Activated CD8-positive, alpha-beta memory T cell treated with anti-CD3 and anti-CD28 coated beads, Interleukin-2, amount 50 U/mL, for 4 hours (primary cell): ENCODE measurements at regions not wholly inside any gene's neighbourhood (a gene's known extent, or its start where the extent isn't known, plus 50 kb on each side); places are given as distances from the start of the nearest gene placed in this dataset.
"Not testable (repeated sequence)": the region's sequence is repeated elsewhere in the genome, so short reads cannot be mapped to it uniquely, and the experiment has no call there.

ENCODE experiments used
- DNase-seq: peaks from one replicate; pipeline ENCODE4 v3.0.0-alpha.2; 2020

DNA sequence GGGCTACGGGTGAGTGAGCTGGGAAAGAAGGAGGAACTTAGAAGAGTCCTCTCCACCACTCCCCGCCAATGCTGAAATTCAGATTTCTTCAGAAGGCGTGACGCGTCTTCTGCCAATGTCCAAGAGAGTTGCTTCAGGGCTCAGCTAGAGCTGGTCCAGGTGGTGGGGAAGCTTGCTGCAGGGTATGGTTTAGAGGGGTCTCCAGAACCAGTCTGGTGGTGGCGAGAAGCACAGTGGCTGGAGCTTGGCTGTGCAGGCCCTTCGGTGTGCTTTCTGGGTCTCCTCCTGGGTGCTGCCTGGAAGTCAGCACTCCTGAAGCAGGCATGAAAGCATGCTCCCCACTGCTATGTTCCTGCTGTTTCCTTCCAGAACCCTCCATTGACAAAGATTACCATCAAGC, 387.2 kb downstream of the PTPRU start:
- DNase-seq: no peak

DNA sequence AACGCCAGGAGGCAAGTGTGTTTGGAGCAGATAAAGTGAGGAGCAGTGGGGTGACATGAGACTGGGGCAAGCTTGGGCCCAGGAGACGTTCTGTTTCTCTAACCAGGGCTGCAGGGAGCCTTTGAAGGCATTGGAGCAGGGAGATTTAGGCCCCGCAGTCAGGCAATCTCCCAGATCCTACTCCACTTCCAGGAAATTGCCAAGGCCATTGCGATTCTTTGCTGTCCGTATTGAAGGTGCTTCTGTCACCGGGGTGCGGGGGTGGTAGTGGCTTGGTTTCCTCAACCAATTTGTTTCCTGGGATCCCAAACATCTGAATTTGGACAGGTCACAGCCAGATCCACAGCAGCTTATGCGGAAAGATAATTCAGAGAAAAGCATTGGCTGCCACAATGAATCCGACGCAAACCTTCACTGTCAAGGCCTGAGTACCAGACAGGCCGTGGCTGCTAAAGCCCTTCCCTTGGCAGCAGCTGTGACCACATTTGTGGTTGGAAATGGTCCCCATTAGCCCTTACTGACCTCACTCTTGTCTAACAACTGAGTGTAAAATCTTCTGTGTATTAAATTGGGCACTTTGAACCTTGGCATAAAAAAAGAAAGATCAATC, 385.6 kb downstream of the PTPRU start:
- no peak for DNase-seq

DNA sequence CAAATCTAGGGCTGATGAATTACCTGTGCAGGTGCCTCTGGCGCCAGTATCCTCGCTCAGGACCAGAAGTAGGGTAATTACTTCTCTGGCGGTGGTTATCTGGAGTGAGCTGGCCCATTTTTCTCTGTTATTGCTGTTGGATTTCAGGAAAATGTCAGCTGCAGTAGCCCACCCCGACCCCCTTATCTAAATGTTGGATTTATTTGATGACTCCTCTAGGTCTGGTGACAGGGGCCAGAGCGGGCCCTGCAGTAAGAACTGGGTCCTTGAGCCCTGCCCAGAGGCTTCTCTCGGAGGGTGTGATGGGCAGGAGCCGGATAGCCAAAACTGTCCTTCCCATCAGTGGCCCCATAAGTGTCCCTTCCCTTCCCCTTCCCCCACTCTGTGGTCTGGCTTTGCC, 384.3 kb downstream of the PTPRU start:
- DNase-seq: no peak

DNA sequence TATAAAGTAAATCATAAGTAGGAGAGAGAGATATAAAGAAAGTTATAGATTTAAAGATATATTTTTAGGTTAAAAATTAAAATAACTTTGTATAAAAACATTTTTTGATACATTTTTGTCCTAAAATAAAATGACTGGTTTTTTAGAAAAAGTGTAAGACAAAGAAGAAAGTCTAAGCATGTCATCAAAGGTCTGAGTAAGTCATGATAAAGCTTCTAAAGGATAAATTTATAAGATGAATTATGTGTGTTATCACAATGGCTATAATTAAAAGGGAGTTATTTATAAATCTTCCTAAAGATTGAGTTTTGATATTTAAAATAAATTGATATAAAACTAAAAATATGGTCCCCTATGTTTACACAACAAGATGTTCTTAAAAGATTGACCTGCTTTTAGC, 370.9 kb downstream of the PTPRU start:
- no peak for DNase-seq

DNA sequence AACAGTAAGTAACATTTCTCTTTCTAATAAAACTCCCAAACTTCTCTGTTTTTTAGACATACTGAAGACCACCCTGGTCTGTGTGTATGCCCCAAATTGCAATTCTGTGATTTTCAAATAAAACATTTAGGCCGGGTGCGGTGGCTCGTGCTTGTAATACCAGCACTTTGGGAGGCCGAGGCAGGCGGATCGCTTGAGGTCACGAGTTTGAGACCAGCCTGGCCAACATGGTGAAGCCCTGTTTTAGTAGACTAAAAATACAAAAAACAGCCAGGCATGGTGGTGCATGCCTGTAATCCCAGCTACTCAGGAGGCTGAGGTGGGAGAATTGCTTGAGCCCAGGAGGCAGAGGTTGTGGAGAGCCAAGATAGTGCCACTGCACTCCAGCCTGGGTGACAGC, 368.5 kb downstream of the PTPRU start:
- not testable (repeated sequence) for DNase-seq

DNA sequence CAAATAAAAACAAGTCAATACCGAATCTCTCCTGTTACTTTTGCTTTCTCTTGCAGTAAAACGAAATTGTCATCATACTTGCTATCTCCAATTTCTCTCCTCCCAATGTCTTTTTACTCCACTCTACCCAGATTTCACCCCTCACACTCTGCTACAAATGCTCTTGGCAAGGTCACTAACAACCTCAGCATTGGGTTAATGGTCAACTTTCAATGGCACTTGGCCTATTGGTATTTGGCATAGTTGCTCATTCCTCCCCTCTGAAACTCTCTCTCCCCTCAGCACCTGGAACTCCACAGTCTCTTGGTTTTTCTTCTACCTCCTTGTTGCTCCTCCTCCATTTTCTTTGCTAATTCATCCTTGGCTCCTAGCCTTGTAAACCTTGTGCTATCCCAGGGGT, 367.3 kb downstream of the PTPRU start:
- DNase-seq: no peak

DNA sequence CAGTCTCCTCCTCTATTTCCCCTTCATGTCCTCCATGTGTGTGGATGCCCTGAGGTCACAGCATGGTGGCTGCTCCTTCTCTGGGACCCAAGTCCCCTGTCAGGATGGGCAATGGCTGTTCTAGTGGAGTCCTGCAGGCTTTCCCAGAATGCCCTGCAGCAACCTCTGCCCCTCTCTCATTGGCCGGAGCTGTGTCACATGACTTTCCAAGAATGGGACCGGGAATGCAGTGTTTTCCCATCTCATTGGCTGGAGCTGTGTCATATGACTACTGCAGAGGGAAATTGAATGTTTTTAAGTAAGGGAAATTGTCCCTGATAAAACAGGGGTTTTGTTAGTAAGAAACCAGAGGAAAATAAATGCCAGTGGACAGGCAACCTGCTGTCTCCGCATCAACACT, 365.9 kb downstream of the PTPRU start:
- no peak for DNase-seq

DNA sequence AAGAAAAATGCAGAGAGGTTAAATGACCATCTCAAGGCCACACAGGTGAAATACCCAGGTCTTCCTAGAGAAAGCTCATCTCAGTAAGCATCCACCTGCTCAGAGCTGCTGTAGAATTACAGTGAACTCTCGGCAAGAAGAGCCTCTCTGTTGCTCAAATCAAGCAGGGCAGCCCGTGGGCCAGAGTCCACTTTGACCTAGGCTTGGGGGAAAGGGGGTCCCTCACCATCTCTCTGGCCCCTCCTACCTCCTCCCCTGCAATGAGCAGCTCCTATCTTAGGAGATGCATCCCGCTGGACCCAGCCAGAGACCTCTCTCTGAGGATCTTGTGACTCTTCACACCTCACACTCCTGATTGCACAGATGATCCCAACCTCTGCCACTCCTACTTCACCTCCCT, 364.7 kb downstream of the PTPRU start:
- no peak for DNase-seq

DNA sequence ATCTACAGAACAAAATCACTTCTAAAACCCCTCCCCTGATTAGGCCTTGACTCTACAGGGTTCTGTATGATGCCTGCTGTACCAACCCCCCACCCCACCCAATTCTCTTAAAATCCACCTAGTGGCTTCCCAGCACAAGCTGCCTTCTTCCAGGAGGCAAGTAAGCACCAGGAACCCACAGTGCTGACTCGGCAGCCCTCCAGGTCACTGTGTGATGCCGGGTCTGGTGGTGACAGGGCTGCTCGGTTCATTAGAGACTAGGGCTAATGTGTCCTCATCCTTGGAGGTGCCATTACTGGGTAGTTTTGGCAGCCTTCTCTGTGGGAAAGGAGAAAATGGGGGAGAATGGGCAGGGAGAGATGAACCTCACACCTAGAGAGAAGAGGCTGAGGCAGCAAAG, 363.5 kb downstream of the PTPRU start:
- no peak for DNase-seq

DNA sequence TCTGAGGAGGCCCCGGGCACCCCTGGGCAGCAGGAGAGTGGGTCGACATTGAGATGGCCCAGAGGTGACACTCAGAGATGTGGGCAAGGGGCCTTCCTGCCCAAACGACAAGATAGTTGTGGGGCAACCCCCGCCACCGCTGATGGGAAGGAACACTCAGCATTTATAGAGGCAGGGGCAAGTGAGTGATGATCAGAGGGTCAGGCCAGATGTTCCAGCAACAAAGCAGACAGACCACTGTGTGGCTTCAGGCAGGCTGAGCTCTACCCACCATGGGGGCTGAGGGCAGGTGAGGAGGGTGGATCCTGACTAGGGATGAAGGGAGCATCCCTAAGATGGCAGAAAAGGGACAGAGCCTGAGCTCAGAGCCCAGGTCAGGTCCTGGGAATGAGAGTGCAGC, 362.7 kb downstream of the PTPRU start:
- no peak for DNase-seq

DNA sequence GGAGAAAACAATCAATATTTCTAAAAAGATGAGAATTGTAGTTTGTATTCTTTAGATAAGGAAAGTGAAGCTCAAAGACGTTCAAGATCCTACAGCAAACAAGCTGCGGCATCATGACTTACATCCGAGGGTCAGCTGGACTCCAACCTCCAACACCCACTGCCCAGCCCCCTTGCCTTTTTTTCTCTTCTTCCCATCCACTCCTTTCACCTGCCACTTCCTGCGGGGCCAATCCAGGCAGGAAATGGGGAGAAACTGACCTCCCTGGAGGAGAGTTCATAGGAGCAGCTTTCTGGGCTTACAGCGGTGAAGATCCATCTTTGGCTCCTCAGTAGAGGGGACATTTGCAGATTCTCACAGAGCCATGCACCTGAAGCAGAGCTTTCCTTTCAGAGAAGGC, 361.5 kb downstream of the PTPRU start:
- DNase-seq: no peak

DNA sequence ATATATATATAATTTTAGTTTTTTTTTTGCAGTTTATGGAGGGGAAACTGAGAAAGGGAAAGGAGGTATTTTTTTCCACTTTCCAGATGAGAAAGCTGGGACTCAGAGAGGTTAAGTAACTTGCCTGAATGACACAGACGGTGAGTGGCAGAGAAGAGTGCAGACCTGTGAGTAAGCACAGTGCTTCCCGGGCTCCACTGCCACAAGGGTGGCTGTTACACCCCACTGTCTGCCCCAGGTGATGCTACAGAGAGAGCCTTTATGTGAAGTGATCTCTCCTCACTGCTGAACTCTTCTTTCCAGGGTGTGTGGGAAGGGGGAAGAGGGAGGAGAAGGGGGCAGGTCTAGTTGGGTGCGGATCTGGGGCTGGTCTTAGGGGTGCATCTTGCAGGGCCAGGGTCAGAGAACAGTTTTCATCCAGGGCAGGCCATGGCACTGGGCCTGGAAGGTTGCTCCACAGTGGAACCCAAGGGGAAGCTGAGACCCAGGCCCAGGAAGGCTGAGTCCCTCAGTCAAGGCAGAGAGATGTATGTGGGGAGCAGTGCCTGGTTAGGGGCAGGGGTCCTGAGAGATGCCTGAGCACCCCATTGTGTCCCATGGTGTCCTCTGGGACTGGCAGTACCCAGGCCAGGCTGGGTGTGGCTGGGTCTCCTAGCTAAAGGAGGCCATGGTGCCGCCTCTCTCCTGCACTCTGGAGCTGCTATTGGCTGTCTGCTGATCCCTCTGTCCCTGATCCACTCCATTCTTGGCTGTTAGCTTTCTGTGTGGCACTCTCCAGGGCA, 357.5 kb downstream of the PTPRU start:
- DNase-seq: no peak

DNA sequence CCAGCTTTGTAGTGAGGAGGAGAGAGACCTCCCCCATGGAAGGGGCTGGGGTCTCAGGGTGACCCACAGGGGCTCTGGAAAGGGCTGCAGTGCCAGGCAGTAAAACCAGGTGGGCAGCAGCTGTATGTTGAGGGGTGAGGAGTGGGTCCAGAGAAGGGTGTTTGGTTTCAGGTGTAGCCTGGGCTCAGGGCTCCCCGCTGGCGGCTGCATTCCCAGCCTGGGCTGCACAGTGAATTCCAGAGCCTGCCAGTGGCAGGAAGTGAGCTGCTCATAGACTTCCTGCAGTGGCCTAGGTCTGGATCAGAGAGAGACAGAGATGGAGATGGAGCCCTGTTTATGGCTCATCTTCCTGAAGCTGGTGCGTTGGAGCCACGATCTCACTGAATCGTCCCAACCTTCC, 356.4 kb downstream of the PTPRU start:
- DNase-seq: no peak

DNA sequence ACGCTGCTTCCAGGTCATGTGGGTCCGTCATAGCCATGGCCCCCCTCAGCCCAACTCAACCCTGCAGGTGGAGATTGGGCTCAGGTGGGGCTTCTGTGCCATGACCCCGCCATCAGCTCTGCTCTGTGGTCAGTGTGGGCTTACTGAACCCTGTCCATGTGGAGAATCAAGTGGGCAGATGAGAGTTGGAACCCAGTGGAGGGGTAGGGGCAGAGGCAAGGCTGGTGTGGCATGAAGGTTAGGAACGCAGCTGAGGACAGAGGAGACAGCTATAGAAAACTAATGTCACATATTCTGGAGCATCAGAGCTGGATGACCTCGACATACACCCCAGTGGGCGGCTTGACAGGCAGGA, 355.9 kb downstream of the PTPRU start:
- DNase-seq: no peak

DNA sequence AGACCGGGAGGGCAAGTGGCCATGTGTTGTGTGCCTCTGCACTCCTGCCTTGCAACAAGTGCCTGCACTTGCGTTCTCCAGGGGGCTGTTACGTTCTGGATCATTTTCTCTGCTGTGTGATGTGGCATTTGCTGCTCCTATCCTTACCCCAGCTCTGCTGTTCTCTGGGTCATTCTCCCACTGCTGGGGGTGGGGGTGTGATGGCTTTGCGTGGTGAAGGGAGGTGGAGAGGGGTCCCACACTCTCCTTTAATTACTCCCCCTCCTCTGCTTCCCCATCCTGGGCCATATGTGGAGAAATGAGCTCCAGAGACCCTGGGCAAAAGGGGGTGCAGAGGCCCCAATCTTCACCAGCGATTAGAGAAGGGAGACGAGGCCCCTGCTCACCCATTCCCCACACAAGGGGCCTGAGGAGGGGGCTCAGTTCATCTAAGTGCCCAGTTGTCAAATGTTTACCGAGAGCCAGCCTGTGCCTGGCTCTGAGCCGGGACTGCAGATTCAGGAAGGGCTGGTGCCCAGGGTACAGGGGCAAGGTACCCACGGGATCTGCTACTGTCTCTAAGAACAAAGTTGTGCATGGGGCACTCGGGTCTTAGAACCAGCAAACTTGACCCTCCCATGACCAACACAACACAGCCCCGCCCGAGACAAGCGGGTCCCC, 355.4 kb downstream of the PTPRU start:
- DNase-seq: no peak

DNA sequence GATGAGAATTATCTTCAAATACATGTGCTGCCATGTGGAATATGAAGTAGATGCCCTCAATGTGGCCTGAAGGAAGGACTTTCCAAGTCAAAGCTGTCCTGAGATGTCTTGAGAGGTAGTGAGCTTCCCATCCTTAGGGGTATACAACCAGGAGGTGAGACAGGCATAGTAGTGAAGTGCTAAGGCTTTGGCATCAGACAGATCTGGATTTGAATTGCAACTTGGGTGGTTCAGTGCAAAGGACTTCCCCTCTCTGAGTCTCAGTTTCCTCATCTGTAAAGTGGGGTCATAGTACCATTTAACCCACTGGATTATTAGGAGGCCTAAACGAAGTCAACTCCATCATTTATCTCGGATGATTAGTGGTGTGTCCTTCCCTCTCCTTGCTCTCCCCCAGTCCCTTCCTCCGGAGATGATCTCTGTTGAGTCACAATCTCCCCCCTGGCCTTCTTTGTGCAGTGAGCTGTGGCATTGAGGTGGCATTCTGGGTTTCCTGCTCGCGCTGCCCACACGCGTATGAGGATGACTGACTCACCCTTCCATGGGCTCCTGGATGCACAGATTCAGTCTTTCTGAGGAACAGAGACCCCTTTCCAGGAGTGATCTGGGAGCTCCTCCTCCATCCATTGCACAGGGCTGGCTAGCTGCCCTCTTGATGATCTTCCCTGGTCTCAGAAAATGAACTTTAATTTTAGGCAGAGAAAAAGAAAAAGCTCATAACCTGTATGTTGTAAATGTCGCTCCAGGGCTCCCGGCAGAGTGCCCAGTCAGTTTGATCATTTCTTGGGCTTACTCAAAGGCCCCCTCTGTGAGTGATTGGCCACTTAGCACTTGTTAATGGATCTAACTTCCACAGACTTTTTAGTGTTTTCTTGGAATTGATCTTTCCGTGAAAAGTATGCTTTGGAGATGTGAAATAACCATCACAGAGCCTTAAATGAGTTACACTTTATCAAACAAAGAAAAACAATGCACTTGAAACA, 354.6 kb downstream of the PTPRU start:
- DNase-seq: no peak

DNA sequence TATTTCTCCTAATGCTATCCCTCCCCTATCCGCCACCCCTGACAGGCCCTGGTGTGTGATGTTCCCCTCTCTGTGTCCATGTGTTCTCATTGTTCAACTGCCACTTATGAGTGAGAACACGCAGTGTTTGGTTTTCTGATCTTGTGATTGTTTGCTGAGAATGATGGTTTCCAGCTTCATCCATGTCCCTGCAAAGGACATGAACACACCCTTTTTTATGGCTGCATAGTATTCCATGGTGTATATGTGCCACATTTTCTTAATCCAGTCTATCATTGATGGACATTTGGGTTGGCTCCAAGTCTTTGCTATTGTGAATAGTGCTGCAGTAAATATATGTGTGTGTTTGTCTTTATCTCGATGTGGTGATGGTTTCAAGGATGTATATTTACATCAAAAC, 353.4 kb downstream of the PTPRU start:
- not testable (repeated sequence) for DNase-seq

DNA sequence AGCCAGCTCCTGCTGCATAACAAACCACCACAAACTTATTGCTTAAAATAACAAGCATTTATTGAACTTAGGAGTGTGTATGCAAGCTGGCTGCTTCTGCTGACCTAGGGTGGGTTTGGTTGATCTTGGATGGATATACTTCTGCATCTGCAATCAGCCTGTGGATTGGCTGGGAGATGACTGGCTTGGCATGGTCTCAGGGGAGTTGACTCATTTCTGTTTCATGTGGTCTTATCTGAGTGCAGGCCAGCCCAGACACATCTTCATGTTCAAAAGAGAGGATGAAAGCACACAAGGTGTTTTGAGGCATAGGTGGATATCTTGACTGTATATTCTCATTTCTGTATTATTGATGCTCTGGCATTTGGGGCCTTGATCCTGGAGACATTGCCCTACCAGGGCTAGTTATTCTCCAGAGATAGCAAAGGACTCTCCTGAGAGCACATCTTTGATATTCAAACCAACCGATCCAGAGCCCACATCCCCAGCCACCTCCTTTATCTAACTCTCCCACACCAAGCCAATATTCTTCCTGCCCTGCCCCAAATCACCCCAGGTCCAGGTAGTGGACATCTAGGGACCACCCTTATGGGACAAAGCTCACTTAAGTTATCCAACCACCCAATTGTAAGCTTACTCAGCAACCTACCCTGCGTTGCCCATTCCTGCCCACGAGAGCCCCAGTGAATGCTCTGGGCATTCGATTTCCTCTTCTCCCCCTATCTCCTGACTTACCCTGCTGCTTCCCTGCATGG, 350.8 kb downstream of the PTPRU start:
- no peak for DNase-seq

DNA sequence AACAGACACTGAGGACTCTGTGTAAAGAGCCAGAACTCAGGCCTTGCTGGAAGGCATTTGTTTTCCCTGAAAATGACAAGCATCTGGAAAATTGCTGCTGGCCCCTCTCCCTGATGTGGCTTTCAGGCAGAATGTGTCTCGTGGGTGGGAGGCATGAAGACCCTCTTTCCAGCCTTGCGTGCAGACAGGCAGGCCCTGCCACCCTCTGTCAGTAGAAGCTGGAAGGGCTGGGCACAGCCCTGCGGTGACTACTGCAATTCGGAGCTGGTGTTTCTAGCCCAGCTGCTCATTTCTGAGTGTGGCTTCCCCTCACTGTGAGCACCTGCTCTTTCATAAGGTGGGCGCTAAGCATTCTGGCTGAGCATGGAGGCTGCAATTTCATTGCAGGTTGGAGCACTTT, 349.9 kb downstream of the PTPRU start:
- no peak for DNase-seq

DNA sequence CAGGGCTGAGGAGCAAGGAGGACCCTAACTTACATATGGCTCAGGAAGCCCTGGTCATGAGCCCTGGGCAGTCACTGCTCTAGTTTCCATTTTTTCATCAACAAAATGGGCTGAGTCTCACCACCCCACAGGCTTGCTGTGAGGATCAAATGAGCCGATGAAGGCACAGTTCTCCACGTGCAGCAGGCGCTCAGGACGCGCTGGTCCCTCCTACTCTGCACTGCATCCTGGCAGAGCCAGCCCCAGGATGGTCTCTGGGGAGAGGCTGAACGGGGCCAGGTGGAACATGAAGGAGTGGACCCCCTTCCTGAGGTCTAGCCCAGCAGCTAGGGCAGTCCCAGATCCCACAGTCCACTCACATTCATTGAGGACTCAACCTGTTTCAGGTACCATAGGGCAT, 349.3 kb downstream of the PTPRU start:
- DNase-seq: no peak

DNA sequence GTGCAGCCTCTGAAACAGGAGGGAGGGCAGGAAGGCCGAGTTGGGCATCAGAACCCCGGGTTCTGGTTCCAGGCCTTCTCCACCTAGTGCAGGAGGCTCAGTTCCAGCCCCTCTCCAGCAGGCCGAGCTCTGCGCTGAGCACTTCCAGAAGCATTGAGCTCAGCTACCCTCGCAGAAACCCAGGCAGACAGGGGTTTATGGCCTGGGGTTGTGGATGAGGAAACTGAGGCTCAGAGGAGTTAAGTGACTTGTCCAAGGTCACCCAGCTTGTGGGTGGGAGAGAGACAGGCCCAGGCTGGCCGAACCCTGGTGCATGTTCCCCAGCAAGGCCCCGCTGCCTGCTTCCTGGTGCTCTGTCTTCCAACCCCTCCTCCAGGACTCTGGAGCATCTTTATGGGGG, 348.9 kb downstream of the PTPRU start:
- DNase-seq: no peak

DNA sequence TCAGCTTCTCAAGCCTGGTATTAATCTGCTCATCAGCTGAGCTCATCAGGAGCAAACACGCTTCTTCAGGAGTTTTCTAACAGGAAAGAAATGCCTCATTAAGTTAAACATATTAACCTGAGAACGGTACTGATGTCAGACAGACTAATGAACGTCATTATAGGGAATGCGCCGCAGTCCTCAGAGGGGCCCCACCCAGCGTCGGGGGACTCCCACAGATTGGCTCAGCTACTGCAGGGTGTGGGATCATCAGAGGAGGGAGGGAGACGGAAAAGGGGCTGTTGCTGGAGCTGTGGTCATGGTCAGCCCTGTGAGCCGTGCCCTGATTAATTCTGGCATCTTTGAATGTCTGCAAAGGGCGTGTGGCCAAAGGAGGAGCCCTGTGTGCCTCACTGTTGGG, 348.5 kb downstream of the PTPRU start:
- no peak for DNase-seq

DNA sequence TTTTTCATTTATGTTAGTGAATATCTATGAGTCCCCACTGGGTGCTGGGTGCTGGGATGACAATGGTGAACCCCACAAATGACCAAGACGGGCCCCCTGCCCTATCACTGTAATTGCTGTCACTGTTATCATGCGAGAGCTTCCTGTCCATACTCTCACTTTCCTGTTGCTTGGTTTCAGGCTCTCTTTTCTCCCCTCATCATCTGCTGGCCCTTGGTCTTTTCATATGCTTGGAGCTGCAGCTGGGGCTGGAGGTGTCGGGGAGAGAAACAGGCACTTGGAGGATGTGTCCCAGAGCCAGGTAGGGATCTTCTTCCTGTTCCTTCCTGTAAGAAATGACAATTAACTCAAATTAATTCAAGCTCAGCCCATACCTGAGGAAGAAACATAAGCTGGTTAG, 348.0 kb downstream of the PTPRU start:
- DNase-seq: no peak
